Common myeloid progenitor, CD34-positive (primary cell): ENCODE measurements at regions not wholly inside any gene's neighbourhood (a gene's known extent, or its start where the extent isn't known, plus 50 kb on each side); places are given as distances from the start of the nearest gene placed in this dataset.

Source experiments
- CTCF ChIA-PET: fragments of 350-600 bp; sonication (Branson Sonifier 250); formaldehyde crosslinking; loops from one replicate; lab custom pipeline; 2021; ENCODE audit warnings: antibody characterized with exemption; lab: Charles Lee
- POLR2A ChIA-PET: fragments of 350-600 bp; sonication (Branson Sonifier 250); formaldehyde crosslinking; loops from one replicate; lab custom pipeline; 2021; ENCODE audit warnings: antibody characterized with exemption; lab: Charles Lee
- DNase-seq, 3 donors: peaks; one replicate each; pipeline versions ENCODE4 v3.0.0 to v3.0.0-alpha.2; 2013
- H3K27ac ChIP-seq, 2 experiments: 1 replicate in 1 of 2; 2 replicates in 1 of 2; pipeline ENCODE4 v1.7.0; 2013; ENCODE audit warnings: inconsistent platforms in 2 of 2, low read length in 2 of 2, mild to moderate bottlenecking in 2 of 2, low read depth in 1 of 2, moderate library complexity in 1 of 2; ENCODE audit not compliant: severe bottlenecking in 2 of 2, insufficient read depth in 1 of 2, poor library complexity in 1 of 2
- H3K27me3 ChIP-seq, 5 experiments: replicated peaks in 2 of 5; 1 replicate in 3 of 5; 2 replicates in 2 of 5; pipeline versions ENCODE4 v1.6.1 to v1.7.0; 2013; ENCODE audit warnings: low read length in 4 of 5, mild to moderate bottlenecking in 2 of 5, moderate library complexity in 2 of 5, inconsistent platforms in 1 of 5; ENCODE audit not compliant: insufficient read depth in 5 of 5, control insufficient read depth in 4 of 5
- H3K36me3 ChIP-seq, 4 experiments: 1 replicate in 2 of 4; 2 replicates in 2 of 4; pipeline versions ENCODE4 v1.6.1 to v1.7.0; 2013; ENCODE audit warnings: low read length in 3 of 4, control low read depth in 1 of 4, mild to moderate bottlenecking in 1 of 4; ENCODE audit not compliant: control insufficient read depth in 4 of 4, insufficient read depth in 4 of 4
- H3K4me1 ChIP-seq, 4 experiments: 1 replicate in 3 of 4; 2 replicates in 1 of 4; pipeline versions ENCODE4 v1.6.1 to v1.7.1; 2013; ENCODE audit warnings: low read length in 3 of 4, mild to moderate bottlenecking in 3 of 4, control low read depth in 1 of 4, inconsistent platforms in 1 of 4, moderate library complexity in 1 of 4; ENCODE audit not compliant: control insufficient read depth in 4 of 4, insufficient read depth in 4 of 4; ENCODE audit errors: control extremely low read depth in 1 of 4
- H3K4me3 ChIP-seq, 7 experiments: 1 replicate in 4 of 7; 2 replicates in 3 of 7; pipeline versions ENCODE4 v1.5.1 to v1.7.0; 2013; ENCODE audit warnings: mild to moderate bottlenecking in 7 of 7, low read length in 6 of 7, moderate library complexity in 6 of 7, inconsistent platforms in 2 of 7, low read depth in 2 of 7, control low read depth in 1 of 7; ENCODE audit not compliant: insufficient read depth in 4 of 7, control insufficient read depth in 1 of 7; ENCODE audit errors: extremely low read depth in 1 of 7
- H3K9me3 ChIP-seq, 5 experiments: 1 replicate in 4 of 5; 2 replicates in 1 of 5; pipeline versions ENCODE4 v1.6.1 to v1.7.1; 2013; ENCODE audit warnings: low read length in 4 of 5, mild to moderate bottlenecking in 2 of 5, inconsistent platforms in 1 of 5, low read depth in 1 of 5, moderate library complexity in 1 of 5; ENCODE audit not compliant: control insufficient read depth in 4 of 5, insufficient read depth in 2 of 5; ENCODE audit errors: control extremely low read depth in 1 of 5
- WGBS: methylation state at CpG from one replicate; pipeline ENCODE4 v1.1.5; 2013; ENCODE audit not compliant: insufficient coverage; 5-methylcytosine and 5-hydroxymethylcytosine counted together

GRCh38 chr1:14318830-14319229, 279.7 kb upstream of the KAZN start:
- no peak for DNase-seq
- ChIA-PET CTCF (no interaction called here), POLR2A (no interaction called here)
- Histone ChIP-seq H3K9me3 (peaks cover 0 to 9% (median 2%) of the 10 kb centered on the region in 5 experiments), H3K36me3 (no peaks in the 10 kb centered on the region), H3K27me3 (no peaks in the 10 kb centered on the region), H3K4me1 (peaks cover 0 to 4% (median 0%) of the 10 kb centered on the region in 4 experiments), H3K4me3 (no peak overlapping the region), H3K27ac (no peak overlapping the region)
- no CpG with 5 or more reads among the region's 1 CpG for WGBS

DNA sequence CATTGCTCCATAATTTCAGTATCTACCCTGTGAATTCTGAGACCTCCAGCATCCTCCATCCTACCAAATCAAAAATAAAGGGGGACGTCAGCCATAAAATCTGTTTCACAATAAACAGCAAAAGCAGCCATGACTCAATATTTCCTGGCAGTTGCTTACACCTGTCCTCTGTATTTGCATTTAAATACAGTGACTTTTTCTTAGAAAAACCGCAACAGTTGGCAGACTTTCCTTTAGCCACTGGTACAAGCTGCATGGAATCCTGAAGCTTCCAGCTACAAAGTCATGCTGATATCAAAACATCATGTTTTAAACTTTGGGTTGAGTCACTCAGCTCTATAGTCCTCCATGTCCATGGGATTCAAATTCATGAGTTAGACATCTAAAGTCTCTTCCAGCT, 278.0 kb upstream of the KAZN start:
- no peaks in the 10 kb centered on the region for H3K27me3 ChIP-seq
- H3K9me3 ChIP-seq, result peaks cover 0 to 9% (median 2%) of the 10 kb centered on the region in 5 experiments
- H3K36me3 ChIP-seq, result no peaks in the 10 kb centered on the region
- H3K27ac ChIP-seq, result no peak overlapping the region
- H3K4me1 ChIP-seq, result peaks cover 0 to 4% (median 0%) of the 10 kb centered on the region in 4 experiments
- H3K4me3 ChIP-seq, result no peak overlapping the region
- WGBS, result 68% methylated on average over 2 of the region's 2 CpGs
- DNase-seq, result peak; percentile 14 to 76 (median 55)
- ChIA-PET CTCF (no interaction called here), POLR2A (no interaction called here)

DNA sequence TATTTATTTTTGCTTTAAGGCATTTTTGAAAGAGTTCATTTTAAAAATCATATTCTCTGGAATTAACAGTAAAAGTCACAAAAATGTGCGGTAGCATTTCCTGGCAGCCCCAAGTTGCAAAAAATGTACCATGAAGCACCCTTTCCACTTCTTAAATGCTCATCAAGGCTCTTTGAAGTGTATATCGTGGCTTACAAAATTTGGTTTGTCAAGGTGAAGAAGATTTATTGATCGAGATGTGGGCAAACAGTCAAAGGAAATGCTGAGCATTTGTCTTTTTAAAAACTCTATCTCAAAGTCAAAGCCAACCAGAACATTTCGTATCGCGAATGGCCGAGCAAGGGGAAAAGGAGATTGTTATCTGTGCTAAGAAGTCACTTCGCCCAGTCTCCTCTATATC, 277.5 kb upstream of the KAZN start:
- peak in 1 of 3 donors; percentile 12 for DNase-seq
- POLR2A ChIA-PET, result no interaction called here
- Histone ChIP-seq H3K9me3 (peaks cover 0 to 9% (median 2%) of the 10 kb centered on the region in 5 experiments), H3K36me3 (no peaks in the 10 kb centered on the region), H3K4me1 (peaks cover 0 to 4% (median 0%) of the 10 kb centered on the region in 4 experiments), H3K4me3 (no peak overlapping the region), H3K27ac (no peak overlapping the region), H3K27me3 (no peaks in the 10 kb centered on the region)
- CTCF ChIA-PET, result no interaction called here
- WGBS, result 67% methylated on average over 5 of the region's 8 CpGs

GRCh38 chr1:14321422-14321821, 277.1 kb upstream of the KAZN start:
- no peaks in the 10 kb centered on the region for H3K27me3 ChIP-seq
- no CpG with 5 or more reads among the region's 1 CpG for WGBS
- POLR2A ChIA-PET, result no interaction called here
- CTCF ChIA-PET, result no interaction called here
- H3K4me1 ChIP-seq, result peaks cover 0 to 4% (median 0%) of the 10 kb centered on the region in 4 experiments
- peaks cover 0 to 9% (median 2%) of the 10 kb centered on the region in 5 experiments for H3K9me3 ChIP-seq
- no peaks in the 10 kb centered on the region for H3K36me3 ChIP-seq
- no peak for DNase-seq
- no peak overlapping the region for H3K4me3 ChIP-seq
- H3K27ac ChIP-seq, result no peak overlapping the region

- Histone ChIP-seq H3K4me1 (peaks cover 0 to 4% (median 0%) of the 10 kb centered on the region in 4 experiments), H3K36me3 (no peaks in the 10 kb centered on the region), H3K27ac (no peak overlapping the region), H3K4me3 (no peak overlapping the region), H3K9me3 (peaks cover 0 to 9% (median 2%) of the 10 kb centered on the region in 5 experiments), H3K27me3 (no peaks in the 10 kb centered on the region)
- WGBS, result no CpG with 5 or more reads among the region's 2 CpGs
- ChIA-PET POLR2A (no interaction called here), CTCF (no interaction called here)
- DNase-seq, result no peak
Measured at GRCh38 chr1:14323568-14324247, 274.8 kb upstream of the KAZN start.

DNA sequence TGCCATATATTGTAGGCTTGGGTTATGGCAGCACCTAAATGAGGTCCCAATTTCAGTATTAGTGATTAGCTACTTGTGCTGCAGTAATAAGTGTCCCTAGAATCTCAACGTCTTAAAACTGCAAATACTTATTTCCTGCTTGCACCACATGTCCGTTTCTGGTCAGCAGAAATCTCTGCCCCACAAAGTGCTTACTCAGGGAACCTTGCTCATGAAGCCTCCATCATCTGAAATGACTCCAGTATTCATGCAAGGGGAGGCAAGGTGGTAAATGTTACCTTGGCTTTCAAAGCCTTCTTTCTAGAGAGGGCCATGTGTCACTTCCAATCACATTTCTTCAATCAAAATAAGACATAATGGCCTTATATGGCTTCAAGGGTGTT, 274.2 kb upstream of the KAZN start:
- POLR2A ChIA-PET, result no interaction called here
- H3K4me1 ChIP-seq, result peaks cover 0 to 4% (median 0%) of the 10 kb centered on the region in 4 experiments
- no peak for DNase-seq
- CTCF ChIA-PET, result no interaction called here
- H3K27me3 ChIP-seq, result no peaks in the 10 kb centered on the region
- H3K4me3 ChIP-seq, result no peak overlapping the region
- H3K9me3 ChIP-seq, result peaks cover 0 to 9% (median 2%) of the 10 kb centered on the region in 5 experiments
- H3K27ac ChIP-seq, result no peak overlapping the region
- H3K36me3 ChIP-seq, result no peaks in the 10 kb centered on the region
- 61% methylated on average over 2 of the region's 2 CpGs for WGBS

GRCh38 chr1:14326857-14327256, 271.6 kb upstream of the KAZN start:
- peaks cover 0 to 13% (median 4%) of the 10 kb centered on the region in 5 experiments for H3K9me3 ChIP-seq
- POLR2A ChIA-PET, result no interaction called here
- H3K27me3 ChIP-seq, result no peaks in the 10 kb centered on the region
- no peaks in the 10 kb centered on the region for H3K36me3 ChIP-seq
- DNase-seq, result no peak
- CTCF ChIA-PET, result interaction anchor here (0.6 kb wide), 1 partner anchor 27 kb away, joined by 3 read pairs; no protein-coding TSS in a partner anchor
- no peak overlapping the region for H3K27ac ChIP-seq
- no peaks in the 10 kb centered on the region for H3K4me1 ChIP-seq
- WGBS, result no CpG with 5 or more reads among the region's 3 CpGs
- H3K4me3 ChIP-seq, result no peak overlapping the region
